ENCODE measurements at regions not wholly inside any gene's neighbourhood (a gene's known extent, or its start where the extent isn't known, plus 50 kb on each side); places are given as distances from the start of the nearest gene placed in this dataset.

DNA sequence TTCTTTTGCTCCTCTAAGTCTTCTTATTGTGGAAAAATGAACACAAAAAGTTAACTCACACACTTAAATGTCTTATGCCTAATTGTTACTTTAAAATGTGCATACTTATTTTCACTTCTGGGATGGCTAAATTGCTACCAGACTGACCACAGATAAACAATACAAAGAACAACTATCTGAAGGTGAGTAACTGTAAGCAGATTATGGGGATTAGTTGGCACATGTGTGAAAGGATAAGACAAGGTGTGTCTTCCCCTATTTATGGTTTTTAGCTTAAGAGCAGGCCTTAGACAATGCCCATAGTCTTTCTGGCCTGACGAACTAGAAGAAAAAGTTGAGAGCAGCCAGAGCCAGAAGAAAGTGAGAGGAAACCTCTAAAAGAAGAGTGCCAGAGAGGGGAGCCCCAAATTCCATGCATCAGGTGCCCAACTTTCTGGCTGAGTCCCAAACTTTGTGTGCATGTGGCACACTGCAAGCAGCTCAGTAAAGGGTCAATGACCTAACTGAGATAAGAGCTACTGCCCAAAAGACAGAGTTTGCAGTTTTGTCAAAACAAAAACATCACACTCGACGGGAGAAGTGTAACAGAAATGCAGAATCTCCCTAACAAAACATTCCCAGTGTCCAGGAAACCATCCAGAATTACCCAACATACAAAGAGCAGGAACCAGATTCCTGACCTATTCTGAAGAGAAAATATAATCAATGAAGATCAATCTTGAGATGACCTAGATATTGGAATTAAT lies 375.4 kb downstream of the KCNRG start:
- TF ChIP-seq, protein P1, sequence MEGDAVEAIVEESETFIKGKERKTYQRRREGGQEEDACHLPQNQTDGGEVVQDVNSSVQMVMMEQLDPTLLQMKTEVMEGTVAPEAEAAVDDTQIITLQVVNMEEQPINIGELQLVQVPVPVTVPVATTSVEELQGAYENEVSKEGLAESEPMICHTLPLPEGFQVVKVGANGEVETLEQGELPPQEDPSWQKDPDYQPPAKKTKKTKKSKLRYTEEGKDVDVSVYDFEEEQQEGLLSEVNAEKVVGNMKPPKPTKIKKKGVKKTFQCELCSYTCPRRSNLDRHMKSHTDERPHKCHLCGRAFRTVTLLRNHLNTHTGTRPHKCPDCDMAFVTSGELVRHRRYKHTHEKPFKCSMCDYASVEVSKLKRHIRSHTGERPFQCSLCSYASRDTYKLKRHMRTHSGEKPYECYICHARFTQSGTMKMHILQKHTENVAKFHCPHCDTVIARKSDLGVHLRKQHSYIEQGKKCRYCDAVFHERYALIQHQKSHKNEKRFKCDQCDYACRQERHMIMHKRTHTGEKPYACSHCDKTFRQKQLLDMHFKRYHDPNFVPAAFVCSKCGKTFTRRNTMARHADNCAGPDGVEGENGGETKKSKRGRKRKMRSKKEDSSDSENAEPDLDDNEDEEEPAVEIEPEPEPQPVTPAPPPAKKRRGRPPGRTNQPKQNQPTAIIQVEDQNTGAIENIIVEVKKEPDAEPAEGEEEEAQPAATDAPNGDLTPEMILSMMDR (IDR thresholded peaks at IDR 0.05): no peak
- no peak for TF ChIP-seq POLR2A (IDR thresholded peaks at IDR 0.05)

All from transverse colon (tissue), 3 donors.